Right renal cortex interstitium (tissue), 3 donors: ENCODE measurements at regions not wholly inside any gene's neighbourhood (a gene's known extent, or its start where the extent isn't known, plus 50 kb on each side); places are given as distances from the start of the nearest gene placed in this dataset.
"Not testable (repeated sequence)": the region's sequence is repeated elsewhere in the genome, so short reads cannot be mapped to it uniquely, and the experiment has no call there.

ENCODE experiments used
- DNase-seq, 3 donors: peaks; one replicate each; pipeline ENCODE4 v3.0.0-alpha.2; 2013; ENCODE audit warnings: low read depth in 3 of 3, low spot score in 2 of 3

GRCh38 chr4:127379499-127379898 lies 253.3 kb upstream of the INTU start:
- no peak for DNase-seq

- DNase-seq = not testable (repeated sequence)
These were observed 252.8 kb upstream of the INTU start for GRCh38 chr4:127379948-127380347.

- no peak for DNase-seq
These were observed 249.1 kb upstream of the INTU start for GRCh38 chr4:127383666-127384065.

- no peak for DNase-seq
These were observed 238.2 kb upstream of the INTU start for GRCh38 chr4:127394516-127394915.

- no peak for DNase-seq
These were observed 232.5 kb upstream of the INTU start for GRCh38 chr4:127400276-127400675.

GRCh38 chr4:127400731-127401346 lies 231.9 kb upstream of the INTU start:
- DNase-seq = no peak

GRCh38 chr4:127403471-127404084 lies 229.2 kb upstream of the INTU start:
- DNase-seq = no peak

GRCh38 chr4:127406187-127406586 lies 226.6 kb upstream of the INTU start:
- no peak for DNase-seq

GRCh38 chr4:127407572-127407971 lies 225.2 kb upstream of the INTU start:
- DNase-seq = not testable (repeated sequence)

GRCh38 chr4:127410201-127410600 lies 222.6 kb upstream of the INTU start:
- DNase-seq = no peak

- no peak for DNase-seq
These were observed 222.1 kb upstream of the INTU start for GRCh38 chr4:127410644-127411043.

- no peak for DNase-seq
These were observed 217.7 kb upstream of the INTU start for GRCh38 chr4:127414951-127415606.

GRCh38 chr4:127416115-127416514 lies 216.6 kb upstream of the INTU start:
- no peak for DNase-seq

GRCh38 chr4:127417885-127418535 lies 214.7 kb upstream of the INTU start:
- no peak for DNase-seq

GRCh38 chr4:127419431-127419830 lies 213.3 kb upstream of the INTU start:
- no peak for DNase-seq

- DNase-seq = no peak
These were observed 211.3 kb upstream of the INTU start for GRCh38 chr4:127421437-127421836.

- DNase-seq = no peak
These were observed 207.4 kb upstream of the INTU start for GRCh38 chr4:127425202-127425845.

GRCh38 chr4:127425851-127426250 lies 206.9 kb upstream of the INTU start:
- no peak for DNase-seq

GRCh38 chr4:127441571-127441970 lies 191.2 kb upstream of the INTU start:
- DNase-seq = no peak

GRCh38 chr4:127445471-127445870 lies 187.3 kb upstream of the INTU start:
- DNase-seq = no peak

- no peak for DNase-seq
These were observed 186.3 kb upstream of the INTU start for GRCh38 chr4:127446427-127446885.
